Colonic mucosa (tissue), 4 donors: ENCODE measurements at regions not wholly inside any gene's neighbourhood (a gene's known extent, or its start where the extent isn't known, plus 50 kb on each side); places are given as distances from the start of the nearest gene placed in this dataset.

Source experiments
- DNase-seq: peaks from one replicate; pipeline ENCODE4 v3.0.0-alpha.2; 2020
- H3K27ac ChIP-seq: fragments of 200-600 bp; one replicate; pipeline ENCODE4 v1.8.0; 2021
- H3K27me3 ChIP-seq: fragments of 200-600 bp; one replicate; pipeline ENCODE4 v1.8.0; 2021
- H3K36me3 ChIP-seq: fragments of 200-600 bp; one replicate; pipeline ENCODE4 v1.8.0; 2021
- H3K4me1 ChIP-seq: fragments of 200-600 bp; one replicate; pipeline ENCODE4 v1.8.0; 2021; ENCODE audit warnings: mild to moderate bottlenecking
- H3K4me3 ChIP-seq: fragments of 200-600 bp; one replicate; pipeline ENCODE4 v1.8.0; 2021
- H3K9ac ChIP-seq, 2 donors: one replicate each; pipeline ENCODE4 v1.7.0; 2013; ENCODE audit warnings: control low read depth in 2 of 2, low read depth in 2 of 2, low read length in 2 of 2
- H3K9me3 ChIP-seq: fragments of 200-600 bp; one replicate; pipeline ENCODE4 v1.8.0; 2021
- intact Hi-C: fragments of 100-400 bp; cut with DNase I; formaldehyde crosslinking; loops from one replicate; pipeline ENCODE4 v1.14.1; 2022
- TF ChIP-seq, protein P1 (sequence below): fragments of 200-600 bp; IDR thresholded peaks from one replicate; pipeline ENCODE4 v1.8.0; 2022; ENCODE audit warnings: antibody characterized with exemption, mild to moderate bottlenecking
- donor health status: healthy.
- donor health status: DM: no; HTN: no; CAD: no.
- donor health status: DM: no; HTN: no; CAD: no.

DNA sequence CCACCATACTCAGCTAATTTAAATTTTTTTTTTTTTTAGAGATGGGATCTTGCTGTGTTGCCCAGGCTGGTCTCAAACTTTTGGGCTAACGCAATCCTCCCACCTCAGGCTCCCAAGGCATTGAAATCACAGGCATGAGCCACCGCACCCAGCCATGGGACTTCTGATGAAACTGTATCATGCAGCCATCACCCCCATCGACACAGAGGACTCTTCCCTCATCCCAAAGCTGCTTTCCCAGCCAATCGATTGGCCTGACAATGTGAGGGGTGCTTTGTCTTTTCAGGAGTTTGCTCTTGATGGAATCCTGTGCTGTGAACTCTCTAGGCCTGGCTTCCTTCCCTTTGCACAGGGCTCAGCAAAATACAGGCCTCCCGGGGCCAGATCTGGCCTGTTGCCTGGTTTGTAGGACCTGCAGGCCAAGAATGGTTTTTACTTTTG is 59.6 kb upstream of the NCOR2 start:
- TF ChIP-seq, protein P1, sequence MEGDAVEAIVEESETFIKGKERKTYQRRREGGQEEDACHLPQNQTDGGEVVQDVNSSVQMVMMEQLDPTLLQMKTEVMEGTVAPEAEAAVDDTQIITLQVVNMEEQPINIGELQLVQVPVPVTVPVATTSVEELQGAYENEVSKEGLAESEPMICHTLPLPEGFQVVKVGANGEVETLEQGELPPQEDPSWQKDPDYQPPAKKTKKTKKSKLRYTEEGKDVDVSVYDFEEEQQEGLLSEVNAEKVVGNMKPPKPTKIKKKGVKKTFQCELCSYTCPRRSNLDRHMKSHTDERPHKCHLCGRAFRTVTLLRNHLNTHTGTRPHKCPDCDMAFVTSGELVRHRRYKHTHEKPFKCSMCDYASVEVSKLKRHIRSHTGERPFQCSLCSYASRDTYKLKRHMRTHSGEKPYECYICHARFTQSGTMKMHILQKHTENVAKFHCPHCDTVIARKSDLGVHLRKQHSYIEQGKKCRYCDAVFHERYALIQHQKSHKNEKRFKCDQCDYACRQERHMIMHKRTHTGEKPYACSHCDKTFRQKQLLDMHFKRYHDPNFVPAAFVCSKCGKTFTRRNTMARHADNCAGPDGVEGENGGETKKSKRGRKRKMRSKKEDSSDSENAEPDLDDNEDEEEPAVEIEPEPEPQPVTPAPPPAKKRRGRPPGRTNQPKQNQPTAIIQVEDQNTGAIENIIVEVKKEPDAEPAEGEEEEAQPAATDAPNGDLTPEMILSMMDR = no peak
- H3K9ac ChIP-seq = peak overlapping the region in 1 of 2 donors; percentile 12
- H3K9me3 ChIP-seq = no peaks in the 10 kb centered on the region
- DNase-seq = peak; percentile 56
- intact Hi-C loops = no loop called here
- H3K4me3 ChIP-seq = no peak overlapping the region
- peaks cover 12% of the 10 kb centered on the region for H3K4me1 ChIP-seq
- H3K27me3 ChIP-seq = no peaks in the 10 kb centered on the region
- no peaks in the 10 kb centered on the region for H3K36me3 ChIP-seq
- H3K27ac ChIP-seq = peak overlapping the region; percentile 58

DNA sequence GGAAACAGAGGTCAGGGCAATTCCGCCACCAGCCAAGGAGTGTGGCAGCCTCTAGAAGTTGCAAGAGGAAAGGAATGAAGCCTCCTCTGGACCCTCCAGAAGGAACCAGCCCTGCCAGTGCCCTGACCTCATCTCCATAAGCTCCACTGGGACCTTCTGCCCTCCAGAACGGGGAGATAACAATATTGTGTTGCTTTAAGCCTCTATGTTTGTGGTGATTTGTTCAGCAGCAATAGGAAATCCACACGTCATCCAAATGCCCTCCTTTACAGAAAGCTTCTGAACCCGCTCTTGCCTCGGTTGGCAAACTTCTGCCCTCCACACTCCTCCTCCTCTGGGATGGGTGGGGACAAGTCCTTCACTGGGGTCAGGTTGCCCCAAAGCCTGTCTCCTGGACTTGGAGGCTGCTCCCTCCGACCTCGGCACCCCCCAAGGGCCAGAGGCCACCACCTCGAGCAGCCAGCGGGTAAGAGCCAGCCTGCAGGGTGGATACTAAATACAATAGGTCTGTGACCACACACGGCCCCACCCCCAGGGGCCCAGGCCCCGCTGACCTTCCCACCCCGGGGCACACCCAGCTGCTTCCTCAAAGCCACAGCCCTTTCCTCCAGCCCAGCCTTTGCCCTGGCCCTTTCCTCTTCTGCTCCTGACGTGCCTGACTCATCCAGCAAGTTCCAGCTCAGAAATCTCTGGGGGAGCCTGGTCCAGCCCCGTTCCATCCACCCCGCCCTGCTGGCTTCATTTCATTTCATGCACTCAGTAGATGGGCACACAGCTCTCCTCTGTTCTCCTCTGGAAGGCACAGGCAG is 58.7 kb upstream of the NCOR2 start:
- Histone ChIP-seq H3K36me3 (no peaks in the 10 kb centered on the region), H3K9me3 (no peaks in the 10 kb centered on the region), H3K4me3 (no peak overlapping the region), H3K9ac (peak overlapping the region; percentile 7 to 57), H3K27me3 (no peaks in the 10 kb centered on the region), H3K4me1 (peaks cover 11% of the 10 kb centered on the region), H3K27ac (peak overlapping the region; percentile 58)
- peak; percentile 93 for DNase-seq
- TF ChIP-seq, protein P1 = no peak
- intact Hi-C loops = no loop called here

DNA sequence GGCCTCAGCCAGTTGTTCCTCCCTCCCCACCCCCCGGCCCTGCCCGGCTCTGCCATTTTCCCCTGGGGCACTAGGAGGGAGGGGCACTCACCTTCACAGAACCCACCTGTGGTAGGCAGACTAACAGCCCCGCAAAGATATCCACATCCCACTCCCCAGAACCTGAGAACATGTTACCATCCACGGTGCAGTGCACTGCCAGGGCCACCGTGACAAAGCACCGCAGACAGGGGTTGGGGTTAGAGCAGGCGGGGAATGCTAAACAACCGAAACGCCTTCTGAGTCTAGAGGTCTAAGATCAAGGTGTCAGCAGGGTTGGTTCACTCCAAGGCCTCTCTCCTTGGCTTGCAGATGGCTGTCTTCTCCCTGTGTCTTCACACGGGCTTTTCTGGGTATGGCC is 57.4 kb upstream of the NCOR2 start:
- TF ChIP-seq, protein P1 = no peak
- Histone ChIP-seq H3K36me3 (no peaks in the 10 kb centered on the region), H3K27ac (no peak overlapping the region), H3K9ac (no peak overlapping the region), H3K4me1 (peaks cover 11% of the 10 kb centered on the region), H3K9me3 (no peaks in the 10 kb centered on the region), H3K27me3 (no peaks in the 10 kb centered on the region), H3K4me3 (no peak overlapping the region)
- no peak for DNase-seq
- intact Hi-C loops = no loop called here

DNA sequence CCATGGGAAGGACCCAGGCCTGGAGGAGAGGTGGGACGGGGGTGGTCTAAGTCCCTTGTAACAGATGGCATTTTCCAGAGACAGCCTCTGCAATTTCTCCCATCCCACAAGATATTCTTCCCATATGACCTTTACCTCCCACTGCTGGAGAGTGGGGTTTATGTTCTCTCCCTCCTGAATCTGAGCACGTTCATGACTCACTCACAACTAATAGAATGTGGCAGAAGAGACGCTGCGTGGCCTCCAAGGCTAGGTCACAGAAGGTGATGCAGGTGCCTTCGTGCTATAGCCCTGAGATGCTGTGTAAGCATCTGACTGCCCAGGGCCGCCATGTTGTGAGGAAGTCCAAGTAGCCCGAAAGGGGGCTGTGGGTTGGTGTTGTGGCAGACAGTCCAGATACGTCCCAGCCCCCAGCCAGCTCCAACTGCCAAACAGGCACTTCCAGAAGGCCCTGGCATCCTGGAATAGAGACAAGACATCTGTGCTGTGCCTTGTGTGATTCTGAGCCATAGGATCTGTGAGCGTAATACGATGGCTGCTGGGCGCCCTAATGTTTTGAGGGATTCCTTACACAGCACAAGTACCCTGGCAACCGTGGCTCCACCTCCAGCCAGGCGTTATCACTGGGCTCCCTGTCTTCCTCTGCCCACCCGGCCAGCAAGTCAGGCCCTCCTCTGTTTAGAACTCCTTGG is 56.1 kb upstream of the NCOR2 start:
- no peaks in the 10 kb centered on the region for H3K9me3 ChIP-seq
- H3K27ac ChIP-seq = no peak overlapping the region
- H3K36me3 ChIP-seq = no peaks in the 10 kb centered on the region
- no peak overlapping the region for H3K9ac ChIP-seq
- intact Hi-C loops = no loop called here
- H3K4me3 ChIP-seq = no peak overlapping the region
- H3K4me1 ChIP-seq = peaks cover 11% of the 10 kb centered on the region
- TF ChIP-seq, protein P1 = no peak
- no peaks in the 10 kb centered on the region for H3K27me3 ChIP-seq
- DNase-seq = no peak

DNA sequence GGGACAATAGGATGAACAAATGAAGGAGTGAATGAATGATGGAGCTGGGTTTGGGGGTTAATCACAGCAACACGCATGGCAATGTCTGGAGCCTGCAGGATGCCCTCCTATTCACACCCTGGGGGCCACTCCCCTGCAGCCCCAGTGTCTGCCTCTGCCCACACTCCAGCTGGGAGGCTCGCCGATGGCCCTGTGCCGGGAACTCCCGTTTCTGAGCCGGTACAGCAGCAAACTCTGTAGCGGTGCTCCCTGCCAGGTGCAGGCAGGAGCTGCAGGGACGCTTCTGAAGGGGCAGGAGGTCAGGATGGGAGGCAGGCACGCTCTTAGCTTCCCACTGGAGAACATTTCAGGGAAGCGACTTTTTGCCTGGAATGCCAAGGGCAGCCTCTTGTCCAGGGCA is 55.4 kb upstream of the NCOR2 start:
- no peak overlapping the region for H3K27ac ChIP-seq
- H3K4me1 ChIP-seq = peaks cover 11% of the 10 kb centered on the region

More for the DNA sequence above, 55.4 kb upstream of the NCOR2 start:
- Histone ChIP-seq H3K27me3 (no peaks in the 10 kb centered on the region), H3K36me3 (no peaks in the 10 kb centered on the region), H3K9ac (peak overlapping the region in 1 of 2 donors; percentile 0), H3K4me3 (no peak overlapping the region), H3K9me3 (no peaks in the 10 kb centered on the region)
- TF ChIP-seq, protein P1 = no peak
- no peak for DNase-seq
- intact Hi-C loops = no loop called here
